Activated CD4-positive, CD25-positive, alpha-beta regulatory T cell treated with anti-CD3 and anti-CD28 coated beads, Interleukin-2, amount 50 U/mL, for 24 hours (primary cell): ENCODE measurements at regions not wholly inside any gene's neighbourhood (a gene's known extent, or its start where the extent isn't known, plus 50 kb on each side); places are given as distances from the start of the nearest gene placed in this dataset.
"Not testable (repeated sequence)": the region's sequence is repeated elsewhere in the genome, so short reads cannot be mapped to it uniquely, and the experiment has no call there.

Source experiments
- ATAC-seq, 2 donors: fragments of 150-1000 bp; cut with Tn5 transposase; one replicate each; pipeline ENCODE4 v1.10.0; 2021; ENCODE audit warnings: mild to moderate bottlenecking in 1 of 2, moderate library complexity in 1 of 2

DNA sequence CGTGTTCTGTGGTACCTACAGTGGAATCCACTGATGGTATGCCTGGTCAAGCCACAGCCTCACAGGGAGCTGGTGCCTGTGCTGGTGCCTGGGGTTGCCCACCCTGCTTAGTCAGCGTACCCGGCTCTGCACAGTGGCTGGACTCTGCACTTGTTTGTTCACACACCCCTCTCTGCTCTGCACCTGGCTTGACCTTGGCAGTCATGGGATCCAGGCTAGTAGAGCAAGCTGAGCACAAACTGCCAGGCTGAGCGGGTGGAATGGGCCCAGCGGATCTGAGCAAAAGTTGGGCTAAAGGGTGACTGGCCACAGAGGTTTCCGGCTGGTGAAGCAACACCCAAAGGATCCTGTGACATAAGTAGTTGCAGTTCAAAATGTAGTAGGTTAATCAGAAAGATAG is 163.5 kb downstream of the CDH19 start:
- ATAC-seq: no peak

DNA sequence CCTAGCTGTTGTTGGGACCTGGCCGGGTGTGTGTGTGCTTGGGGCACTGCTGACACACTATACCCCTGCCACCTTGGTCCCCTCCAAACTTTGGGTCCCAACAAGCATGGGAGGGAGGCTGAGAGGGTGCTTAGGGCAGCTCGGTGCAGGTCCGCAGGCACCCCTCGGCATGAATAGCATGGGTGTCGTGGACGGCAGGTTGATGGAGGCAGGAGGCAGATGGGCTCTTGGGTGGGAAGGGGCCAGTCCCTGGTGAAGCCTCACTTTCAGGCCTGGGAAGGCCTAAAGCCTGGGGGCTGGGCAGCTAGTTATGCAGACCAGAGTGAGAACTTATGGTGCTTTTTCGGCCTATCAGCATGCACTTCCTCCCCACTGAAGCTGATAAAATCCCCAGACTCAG is 164.2 kb downstream of the CDH19 start:
- no peak for ATAC-seq

DNA sequence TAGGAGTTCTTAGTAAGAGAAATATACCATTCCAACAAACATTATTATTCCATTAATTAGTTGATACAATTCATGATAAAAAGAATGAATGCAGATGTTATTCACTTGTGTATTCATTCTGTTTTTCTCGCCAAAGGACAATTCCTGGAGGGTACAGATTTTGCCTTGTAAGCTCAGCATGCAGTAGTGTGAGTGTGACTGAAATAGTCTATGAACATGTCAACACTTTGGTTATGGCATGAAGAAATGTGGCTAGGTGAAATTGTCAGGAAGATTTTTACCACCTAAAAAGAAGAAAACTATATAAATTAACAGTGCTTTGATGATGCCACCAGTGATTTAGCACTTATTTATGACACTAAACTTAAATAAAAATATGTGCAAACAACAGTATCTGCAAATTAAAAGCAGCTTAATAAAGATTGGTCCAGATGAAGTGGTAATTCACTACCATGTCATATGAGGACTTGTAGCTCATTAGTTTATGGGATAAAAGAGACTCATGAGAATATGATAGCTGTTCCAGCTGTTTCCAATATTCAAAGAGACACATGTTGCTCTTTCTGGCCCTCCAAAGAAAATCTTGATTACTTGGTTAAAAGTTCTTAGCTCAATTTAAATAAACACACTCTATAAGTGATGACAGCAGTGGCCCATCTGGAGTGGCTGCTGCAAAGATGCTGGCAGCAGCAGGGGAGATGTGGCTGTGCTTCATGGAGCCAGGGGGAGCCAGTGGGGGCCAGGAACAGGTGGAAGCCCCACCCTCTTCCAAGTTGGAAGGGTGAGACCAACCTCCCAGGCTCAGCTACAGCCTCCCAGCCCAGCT is 165.0 kb downstream of the CDH19 start:
- no peak for ATAC-seq

DNA sequence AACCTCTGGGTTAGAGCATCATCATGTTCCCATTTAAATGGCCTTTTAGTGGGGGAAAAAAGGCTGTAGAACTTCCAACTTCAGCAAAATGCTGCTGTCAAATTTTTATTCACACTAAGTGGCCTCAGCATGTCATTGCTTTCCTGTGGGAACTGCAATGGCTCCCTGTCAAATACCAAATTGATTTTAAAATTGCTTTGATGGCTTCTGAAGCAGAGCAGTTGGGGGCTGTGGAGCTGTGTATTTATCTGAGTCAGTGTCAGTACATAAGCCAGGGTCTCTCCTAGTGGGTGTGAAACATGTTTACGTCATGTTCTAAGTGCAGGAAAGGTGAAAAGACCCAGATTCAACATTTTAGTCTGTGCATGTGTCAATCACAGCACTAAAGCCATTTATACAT is 171.3 kb downstream of the CDH19 start:
- no peak for ATAC-seq

DNA sequence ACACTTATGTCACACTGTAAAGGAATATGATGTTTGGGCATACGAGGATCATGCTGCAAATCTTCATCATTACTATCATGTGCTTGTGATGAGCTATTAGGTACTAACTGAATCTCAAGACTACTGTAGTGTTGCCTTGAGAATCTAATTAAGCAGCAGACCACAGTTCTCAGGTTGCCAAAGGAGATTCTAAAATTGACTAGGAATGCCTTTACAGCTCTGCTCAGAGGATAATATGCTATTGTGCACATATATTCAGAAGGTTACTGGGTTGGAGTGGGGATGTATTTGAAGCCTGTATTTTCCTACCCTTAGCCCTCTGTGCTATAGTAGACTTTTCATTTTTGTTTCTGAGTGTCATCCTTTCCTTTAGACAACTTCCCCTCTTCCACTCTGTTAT is 175.1 kb downstream of the CDH19 start:
- ATAC-seq: no peak

DNA sequence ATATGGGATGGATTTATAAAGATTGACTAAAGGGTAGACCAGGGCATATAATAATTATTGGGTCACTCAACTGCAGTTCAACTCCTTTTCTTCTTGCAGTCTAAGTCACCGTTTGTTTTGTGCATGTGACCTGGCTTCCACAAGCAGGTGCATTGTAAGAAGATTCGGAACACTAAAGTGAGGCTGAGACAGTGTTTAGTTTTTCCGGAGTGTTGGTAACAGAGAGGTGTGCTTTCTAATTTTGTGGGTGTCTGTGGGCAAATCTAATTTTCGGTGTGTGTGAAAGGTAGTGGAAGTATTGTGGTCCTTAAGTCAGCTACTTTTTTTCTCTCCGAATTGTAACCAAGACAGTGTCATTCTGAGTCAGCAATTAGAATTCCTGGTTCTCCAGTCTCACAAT is 184.5 kb downstream of the CDH19 start:
- ATAC-seq: no peak

DNA sequence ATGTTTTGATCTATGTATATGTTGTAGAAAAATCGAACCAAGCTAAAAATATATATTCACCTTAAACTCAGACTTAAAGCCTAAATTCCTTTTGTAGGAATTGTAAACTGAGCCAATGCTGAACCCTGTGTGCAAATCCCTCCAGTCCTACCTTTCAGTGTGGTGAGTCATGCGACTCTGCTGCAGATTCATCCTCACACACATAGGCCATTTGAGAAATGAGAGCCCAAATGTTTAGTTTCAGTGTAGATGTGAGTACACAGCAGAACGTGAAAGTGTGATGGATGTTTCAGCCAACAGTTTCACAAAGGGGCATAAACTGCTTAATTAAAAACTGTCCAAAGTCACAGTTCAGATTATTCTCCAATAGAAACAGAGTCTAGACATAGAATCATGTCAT is 193.2 kb downstream of the CDH19 start:
- no peak for ATAC-seq

DNA sequence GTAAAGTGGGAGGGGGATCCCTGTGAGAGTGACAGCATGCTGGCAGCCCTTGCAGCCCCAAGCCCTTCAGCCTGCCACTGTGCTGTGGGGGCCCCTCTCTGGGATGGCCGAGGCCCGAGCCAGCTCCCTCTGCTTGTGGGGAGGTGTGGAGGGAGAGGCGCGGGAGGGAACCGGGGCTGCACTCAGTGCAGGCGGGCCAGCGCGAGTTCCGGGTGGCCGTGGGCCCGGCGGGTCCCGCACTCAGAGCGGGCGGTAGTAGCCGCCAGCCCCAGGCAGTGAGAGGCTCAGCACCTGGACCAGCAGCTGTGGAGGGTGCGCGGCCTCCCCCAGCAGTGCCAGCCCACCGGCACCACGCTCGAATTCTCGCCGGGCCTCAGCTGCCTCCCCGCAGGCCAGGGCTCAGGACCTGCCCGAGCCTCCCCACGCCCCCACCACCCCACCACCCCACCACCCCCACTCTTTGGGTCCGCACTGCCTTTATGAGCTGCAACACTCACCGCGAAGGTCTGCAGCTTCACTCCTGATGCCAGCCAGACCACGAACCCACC is 208.1 kb downstream of the CDH19 start:
- no peak for ATAC-seq

DNA sequence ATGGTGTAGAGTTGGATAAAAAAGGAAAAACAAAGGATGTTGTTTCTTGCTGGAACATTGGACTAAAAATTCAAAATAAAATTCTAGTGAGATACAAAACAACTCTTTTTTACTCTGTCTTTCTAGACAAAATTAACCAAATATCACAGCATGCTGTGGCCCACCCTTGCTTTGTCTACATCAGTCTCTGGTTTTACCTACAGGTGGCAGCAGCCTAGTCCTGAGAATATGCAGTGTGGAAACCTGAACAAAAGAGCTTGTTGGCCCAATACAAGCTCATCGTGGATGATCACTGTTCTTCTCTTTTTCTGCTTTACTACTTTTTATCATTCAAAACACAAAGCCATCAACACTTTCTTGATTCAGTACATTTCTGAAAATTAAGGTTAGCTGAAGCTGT is 210.4 kb downstream of the CDH19 start:
- ATAC-seq: no peak

DNA sequence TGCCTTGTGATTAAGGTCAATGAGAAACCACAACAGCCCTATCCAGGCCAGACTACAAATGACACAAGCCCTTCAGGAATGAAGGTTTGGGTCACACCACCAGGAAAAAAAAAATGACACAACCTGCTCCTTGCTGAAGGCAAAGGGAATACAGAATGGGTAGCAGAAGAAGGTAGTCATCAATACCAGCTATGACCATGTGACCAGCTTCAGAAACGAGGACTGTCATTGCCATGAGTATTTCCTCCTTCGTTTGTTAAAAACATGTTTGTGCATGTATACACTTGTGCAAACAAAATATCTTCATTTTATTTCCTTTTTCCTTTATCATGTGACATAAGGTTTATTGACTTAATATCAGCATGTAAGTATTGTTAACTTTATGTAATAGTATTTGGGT is 226.6 kb downstream of the CDH19 start:
- ATAC-seq: no peak

DNA sequence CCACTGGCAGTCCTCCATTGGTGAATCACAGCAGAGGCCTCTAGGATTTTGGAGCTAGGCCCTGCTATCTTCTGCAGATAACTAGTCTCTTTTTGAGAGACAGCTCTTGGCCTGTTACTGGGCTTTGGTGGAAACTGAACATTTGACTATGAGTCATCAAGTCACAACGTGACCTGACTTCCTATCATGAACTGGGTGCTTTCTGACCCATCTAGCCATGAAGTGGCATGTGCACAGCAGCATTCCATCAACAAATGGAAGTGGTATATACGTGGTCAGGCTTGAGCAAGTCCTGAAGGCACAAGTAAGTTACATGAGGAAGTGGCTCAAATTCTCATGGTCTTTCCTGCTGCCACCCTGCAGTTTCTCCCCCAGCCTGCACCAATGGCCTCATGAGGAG is 228.5 kb downstream of the CDH19 start:
- ATAC-seq: not testable (repeated sequence)

DNA sequence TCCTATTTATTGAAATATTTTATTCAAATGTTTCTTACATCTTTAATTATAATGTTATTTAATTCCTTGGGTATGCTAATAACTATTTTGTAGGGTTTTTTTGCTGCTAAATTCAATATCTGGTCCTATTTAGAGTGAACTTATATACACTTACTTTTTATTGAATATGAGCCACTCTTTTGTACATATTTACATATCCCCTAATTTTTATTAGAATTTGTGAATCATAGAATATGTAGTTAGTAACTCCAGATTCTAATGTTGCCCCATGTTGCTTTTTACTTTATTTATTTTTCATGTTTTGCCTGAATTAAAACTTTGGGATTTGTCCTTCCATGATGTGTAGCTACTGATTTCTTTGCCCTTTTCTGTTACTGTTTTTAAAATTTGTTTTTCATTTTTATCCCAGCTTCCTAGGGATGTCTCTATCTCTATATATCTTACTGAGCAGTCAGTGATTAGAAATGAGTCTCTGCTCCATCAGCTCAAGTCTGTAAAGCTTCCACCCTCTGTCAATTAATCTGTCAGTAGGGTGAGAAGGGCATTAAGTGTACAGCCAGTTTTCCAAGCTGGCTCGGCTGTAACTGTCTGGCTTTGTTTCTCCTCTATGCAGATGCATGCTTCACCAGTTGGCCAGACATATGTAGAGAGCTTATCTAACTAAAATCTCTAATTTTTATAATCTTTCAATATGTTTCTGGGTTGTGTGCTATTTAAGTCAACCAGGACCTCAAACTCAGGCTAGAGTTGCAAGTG is 256.9 kb downstream of the CDH19 start:
- ATAC-seq: no peak

DNA sequence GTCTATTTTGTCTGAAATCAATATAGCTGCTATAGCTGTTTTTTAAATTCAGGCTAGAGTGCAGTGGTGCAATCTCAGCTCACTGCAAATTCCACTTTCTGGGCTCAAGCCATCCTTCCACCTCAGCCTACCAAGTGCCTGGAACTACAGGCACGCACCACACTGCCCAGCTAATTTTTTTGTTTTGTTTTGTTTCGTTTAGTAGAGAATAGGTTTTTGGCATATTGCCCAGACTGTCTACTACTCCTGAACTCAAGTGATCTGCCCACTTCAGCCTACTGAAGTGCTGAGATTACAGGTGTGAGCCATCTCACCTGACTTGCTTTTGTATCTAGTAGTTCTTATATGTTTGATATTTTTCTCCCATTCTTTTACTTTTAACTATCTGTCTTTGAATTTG is 259.7 kb downstream of the CDH19 start:
- no peak for ATAC-seq

DNA sequence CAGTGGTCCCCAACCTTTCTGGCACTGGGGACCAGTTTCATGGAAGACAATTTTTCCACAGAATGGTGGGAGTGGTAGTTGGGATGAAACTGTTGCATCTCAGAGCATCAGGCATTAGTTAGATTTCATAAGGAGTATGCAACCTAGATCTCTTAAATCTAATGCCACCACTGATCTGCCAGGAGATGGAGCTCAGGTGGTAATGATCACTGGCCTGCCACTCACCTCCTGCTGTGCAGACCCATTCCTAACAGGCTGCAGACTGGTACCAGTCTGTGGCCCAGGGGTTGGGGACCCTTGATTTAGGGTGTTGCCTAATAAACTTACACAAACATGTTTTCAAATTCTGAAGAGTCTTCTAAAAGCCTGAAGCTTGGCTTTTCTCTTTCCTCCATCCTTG is 261.3 kb downstream of the CDH19 start:
- no peak for ATAC-seq

DNA sequence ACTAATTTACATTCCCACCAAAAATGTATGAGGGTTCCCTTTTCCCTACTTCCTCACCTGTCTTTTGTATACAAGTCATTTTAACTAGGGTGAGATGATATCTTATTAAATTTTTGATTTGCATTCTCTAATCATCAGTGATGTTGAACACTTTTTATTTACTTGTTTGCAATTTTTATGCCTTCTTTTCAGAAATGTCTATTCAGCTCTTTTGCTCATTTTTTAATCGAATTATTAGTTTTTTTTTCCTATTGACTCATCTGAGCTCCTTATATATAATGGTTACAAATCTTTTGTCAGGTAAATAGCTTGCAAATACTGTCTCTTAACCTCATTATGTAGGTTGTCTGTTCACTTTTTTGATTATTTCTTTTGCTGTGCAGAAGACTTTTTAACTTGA is 269.4 kb downstream of the CDH19 start:
- ATAC-seq: no peak

DNA sequence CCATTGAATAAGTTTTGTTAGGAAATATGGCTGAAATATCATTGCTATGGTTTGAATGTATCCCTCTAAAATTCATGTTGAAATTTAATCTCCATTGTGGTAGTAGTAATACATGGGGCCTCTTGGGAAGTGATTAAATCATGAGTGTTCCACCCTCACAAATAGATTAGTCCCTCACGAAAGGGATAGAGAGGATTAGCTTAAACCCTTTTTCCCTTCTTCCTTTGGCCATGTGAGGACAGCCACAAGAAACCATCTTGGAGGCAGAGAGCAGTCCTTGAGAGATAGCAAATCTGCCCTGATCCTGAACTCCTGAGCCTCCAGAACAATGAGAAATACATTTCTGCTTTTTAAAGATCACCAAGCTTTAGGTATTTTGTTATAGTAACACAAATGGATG is 274.2 kb downstream of the CDH19 start:
- ATAC-seq: no peak

DNA sequence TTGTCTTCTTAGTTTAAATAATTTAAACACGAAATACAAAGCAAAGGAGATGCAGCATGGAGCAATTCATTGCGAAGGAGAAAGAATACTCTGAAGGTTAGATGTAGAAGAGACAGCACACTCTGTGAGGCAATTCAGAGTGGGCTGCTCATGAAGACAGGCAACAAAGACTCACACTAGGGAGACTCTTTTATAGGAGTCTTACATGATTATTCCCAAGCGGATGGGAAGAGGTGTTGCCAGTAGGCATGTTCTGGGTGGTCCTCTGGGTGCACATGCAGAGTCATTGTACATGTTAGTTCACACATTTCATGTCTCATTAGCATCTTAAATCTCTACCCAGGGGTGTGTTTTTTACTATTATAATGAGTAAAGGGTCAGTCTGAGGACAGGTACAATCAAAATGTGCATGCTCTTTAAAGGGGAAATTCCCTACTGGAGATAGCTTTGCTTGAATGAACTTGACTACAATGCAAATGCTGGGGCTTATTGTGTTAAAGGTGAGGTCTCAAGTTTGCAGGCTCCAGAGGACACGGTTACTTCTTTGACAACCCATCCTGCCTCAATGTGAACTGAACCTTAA is 275.5 kb downstream of the CDH19 start:
- ATAC-seq: no peak

DNA sequence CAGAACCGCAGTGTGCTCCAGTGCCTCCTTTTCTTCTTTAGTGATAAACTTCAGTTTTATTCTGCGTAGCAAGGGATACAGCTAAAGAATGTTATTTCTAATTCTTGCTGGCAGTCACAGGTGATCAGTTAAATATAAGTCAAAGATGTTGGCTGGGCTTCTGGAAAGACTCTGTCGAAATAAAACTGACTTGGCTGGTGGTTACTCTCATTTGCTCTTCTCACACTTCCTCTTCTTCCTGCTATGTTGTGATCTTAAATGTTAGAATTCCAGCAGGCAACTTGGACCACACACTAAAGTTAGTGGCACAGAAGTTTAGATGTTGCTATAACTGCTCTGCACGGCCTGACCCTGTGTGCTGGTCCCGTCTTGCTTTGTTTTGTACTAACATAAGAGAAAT is 278.6 kb downstream of the CDH19 start:
- ATAC-seq: no peak

DNA sequence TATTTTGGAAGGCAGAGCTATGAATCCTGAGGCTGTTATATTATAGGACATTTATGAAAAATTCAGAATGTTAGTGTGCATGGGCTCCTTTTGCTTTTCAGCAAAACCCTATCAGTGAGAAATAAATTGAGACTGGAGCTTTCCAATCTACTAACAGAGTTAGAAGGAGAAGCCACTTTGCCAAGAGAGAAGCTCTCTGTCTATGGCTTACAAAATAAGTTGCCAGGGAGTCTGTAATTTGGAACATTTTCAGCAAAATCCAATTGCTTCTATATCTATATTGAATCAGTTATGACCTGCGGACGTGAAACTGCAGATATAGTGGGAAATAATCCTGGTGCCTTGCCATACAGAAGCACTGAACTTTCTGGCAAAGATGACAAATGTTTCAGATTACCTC is 279.3 kb downstream of the CDH19 start:
- ATAC-seq: no peak

DNA sequence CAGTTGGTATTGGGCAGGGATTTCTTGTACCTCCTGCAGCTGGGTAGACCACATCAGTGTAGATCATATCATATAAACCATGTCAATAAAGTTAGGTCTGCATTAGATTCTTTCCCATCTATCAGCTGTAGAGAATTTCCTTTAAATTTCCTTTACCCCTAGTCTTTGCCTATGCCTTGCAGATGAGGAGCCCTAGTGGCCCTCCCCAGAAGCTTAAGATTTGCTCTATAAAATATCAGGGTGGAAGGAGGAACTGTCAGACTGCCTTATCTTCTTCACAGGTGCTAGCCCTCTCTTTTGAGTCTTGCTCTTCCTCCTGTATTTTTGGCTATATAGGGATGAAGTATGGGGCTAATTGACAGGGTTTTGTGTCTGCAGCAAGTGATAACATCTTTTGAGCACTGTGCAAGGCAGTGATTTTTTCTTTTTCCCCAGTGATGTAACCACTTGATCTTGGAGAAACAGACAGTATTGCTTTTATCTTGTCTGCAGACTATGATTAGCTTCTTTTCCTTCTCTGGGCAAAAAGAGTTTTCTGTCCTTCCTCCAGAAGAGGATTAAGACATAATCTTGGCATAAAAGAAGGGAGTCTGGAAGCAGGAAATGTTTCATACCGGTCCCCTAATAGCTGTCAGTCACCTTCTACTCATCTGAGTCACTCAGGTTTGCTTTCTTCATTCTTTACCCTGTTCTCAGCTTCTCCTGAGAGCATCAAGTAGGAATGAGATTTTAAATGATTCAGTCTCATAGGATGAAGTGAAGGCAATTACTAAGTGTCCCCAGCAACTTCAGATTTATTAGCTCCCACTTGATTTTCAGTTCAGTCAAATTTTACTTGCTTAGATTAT is 286.4 kb downstream of the CDH19 start:
- no peak for ATAC-seq

DNA sequence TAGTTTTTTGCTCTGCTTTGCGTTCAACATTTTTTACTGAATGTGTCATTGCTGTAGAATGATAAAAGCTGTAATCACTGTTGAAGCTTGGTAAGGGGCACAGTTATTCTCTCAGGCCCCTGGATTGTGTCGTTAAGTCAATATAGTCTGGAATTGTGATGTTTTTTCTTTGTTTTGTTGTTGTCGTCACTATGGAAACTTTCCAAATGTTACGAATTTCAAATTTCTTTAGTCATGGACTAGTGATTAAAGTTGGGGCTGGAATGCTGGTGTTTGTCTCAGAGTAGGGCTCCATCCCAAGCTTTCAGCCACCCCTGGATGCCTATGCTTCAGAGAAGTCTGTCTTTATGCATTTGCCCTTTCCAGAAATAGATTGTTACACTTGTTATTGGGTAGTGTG is 287.2 kb downstream of the CDH19 start:
- no peak for ATAC-seq

DNA sequence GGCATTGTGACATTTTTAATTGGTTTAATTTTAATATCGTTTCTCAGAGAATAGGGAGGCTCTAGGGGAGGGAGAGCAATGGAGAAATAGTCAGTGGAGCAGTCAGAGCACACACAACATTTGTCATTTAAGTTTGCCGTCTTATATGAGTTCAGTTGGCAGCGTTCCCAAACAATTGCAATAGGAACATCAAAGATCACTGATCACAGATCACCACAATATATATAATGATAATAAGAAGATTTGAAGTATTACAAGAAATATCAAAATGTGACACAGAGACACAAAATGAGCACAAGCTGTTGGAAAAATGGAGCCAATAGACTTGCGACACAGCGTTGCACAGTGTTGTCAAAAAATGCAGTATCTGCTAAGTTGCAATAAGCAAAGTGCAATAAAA is 303.7 kb downstream of the CDH19 start:
- ATAC-seq: no peak

DNA sequence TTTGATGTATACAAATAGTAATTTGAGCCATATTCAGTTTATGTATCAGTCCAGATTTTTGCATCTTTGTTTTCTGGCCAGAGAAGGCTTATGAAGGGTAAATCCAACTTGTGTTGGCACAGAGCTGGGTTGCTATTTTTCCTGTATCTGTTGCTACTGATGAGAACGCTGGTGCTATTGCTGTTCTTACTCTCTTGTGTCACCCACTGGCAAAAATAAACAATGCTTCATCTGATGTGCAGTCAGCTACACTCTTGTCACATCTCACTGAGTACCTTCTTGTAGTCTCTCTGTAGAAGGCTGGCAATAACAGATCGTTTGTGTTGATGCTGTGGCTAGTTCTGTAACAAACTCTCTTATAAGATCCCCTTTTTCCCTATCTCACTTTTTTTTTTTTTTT is 323.4 kb downstream of the CDH19 start:
- no peak for ATAC-seq
